Immature natural killer cell (primary cell): ENCODE measurements at regions not wholly inside any gene's neighbourhood (a gene's known extent, or its start where the extent isn't known, plus 50 kb on each side); places are given as distances from the start of the nearest gene placed in this dataset.
A peak's percentile ranks its signal among the peaks of the same experiment; 100 is the strongest.

Source experiments
- DNase-seq, 3 donors: peaks; one replicate each; pipeline ENCODE4 v3.0.0; 2022; ENCODE audit warnings: mixed read lengths in 1 of 3
- H3K27ac Mint-ChIP-seq, 6 donors: one replicate each; pipeline ENCODE4 v1.8.0; 2020; ENCODE audit warnings: mixed read lengths in 6 of 6, mild to moderate bottlenecking in 5 of 6, inconsistent platforms in 4 of 6, moderate library complexity in 3 of 6
- H3K27me3 Mint-ChIP-seq, 3 donors: one replicate each; pipeline ENCODE4 v1.8.0; 2020 to 2021; ENCODE audit warnings: low read depth in 3 of 3, mild to moderate bottlenecking in 3 of 3, mixed read lengths in 3 of 3, moderate library complexity in 3 of 3, inconsistent platforms in 1 of 3
- H3K36me3 Mint-ChIP-seq, 3 donors: one replicate each; pipeline ENCODE4 v1.8.0; 2020; ENCODE audit warnings: mixed read lengths in 3 of 3, inconsistent platforms in 2 of 3, mild to moderate bottlenecking in 2 of 3
- H3K4me1 Mint-ChIP-seq, 2 donors: one replicate each; pipeline ENCODE4 v1.8.0; 2020; ENCODE audit warnings: inconsistent platforms in 2 of 2, mild to moderate bottlenecking in 2 of 2, mixed read lengths in 2 of 2, moderate library complexity in 1 of 2
- H3K4me3 Mint-ChIP-seq, 5 donors: one replicate each; pipeline ENCODE4 v1.8.0; 2020; ENCODE audit warnings: mild to moderate bottlenecking in 5 of 5, mixed read lengths in 5 of 5, inconsistent platforms in 3 of 5, moderate library complexity in 3 of 5
- H3K9me3 Mint-ChIP-seq, 6 donors: one replicate each; pipeline ENCODE4 v1.8.0; 2020; ENCODE audit warnings: mild to moderate bottlenecking in 6 of 6, mixed read lengths in 6 of 6, inconsistent platforms in 4 of 6, moderate library complexity in 3 of 6

DNA sequence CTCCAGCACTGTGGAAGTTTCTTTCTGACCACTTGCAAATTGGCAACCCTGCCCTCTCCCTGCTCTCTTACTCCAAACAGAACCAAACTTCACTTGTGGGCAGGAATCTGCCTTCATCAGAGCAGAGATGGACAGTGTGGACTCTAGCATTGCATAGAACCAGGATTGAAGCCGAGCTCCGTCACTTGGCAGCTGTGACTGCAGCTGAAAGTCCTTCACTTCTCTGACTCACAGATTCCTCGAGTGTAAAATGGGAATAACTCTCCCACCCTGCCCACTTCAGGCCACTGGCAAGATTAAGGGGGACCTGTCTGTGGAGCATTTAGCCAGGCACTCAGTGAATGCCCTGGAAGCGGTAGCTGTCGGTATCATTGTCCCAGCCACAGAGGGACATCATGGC lies 75.7 kb upstream of the ZBTB40 start:
- Mint-ChIP-seq H3K36me3 (no peaks in the 10 kb centered on the region), H3K4me1 (no peaks in the 10 kb centered on the region)
- no peak for DNase-seq

DNA sequence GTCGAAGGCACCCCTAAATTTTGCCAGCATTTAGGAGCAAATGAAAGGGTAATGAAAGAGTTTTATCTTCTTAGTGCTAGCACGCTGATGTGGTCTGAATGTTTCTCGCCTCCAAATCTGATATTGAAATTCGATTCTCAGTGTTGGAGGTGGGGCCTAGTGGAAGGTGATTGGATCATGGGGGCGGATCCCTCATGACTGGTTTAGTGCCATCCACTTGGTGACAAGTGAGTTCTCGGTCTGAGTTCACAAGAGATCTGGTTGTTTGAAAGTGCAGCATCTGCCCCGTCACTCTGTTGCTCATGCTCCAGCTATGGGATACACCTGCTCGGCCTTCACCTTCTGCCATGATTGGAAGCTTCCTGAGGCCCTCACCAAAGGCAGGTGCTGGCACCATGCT lies 75.1 kb upstream of the ZBTB40 start:
- H3K4me1 Mint-ChIP-seq = no peaks in the 10 kb centered on the region
- no peak for DNase-seq
- H3K9me3 Mint-ChIP-seq = no peaks in the 10 kb centered on the region
- no peak overlapping the region for H3K4me3 Mint-ChIP-seq
- no peaks in the 10 kb centered on the region for H3K36me3 Mint-ChIP-seq
- H3K27ac Mint-ChIP-seq = no peak overlapping the region
- peaks cover 0 to 5% (median 2%) of the 10 kb centered on the region in 3 donors for H3K27me3 Mint-ChIP-seq

More for the DNA sequence above, 75.7 kb upstream of the ZBTB40 start:
- Mint-ChIP-seq H3K4me3 (no peak overlapping the region), H3K9me3 (no peaks in the 10 kb centered on the region), H3K27me3 (peaks cover 0 to 5% (median 5%) of the 10 kb centered on the region in 3 donors), H3K27ac (no peak overlapping the region)

- H3K9me3 Mint-ChIP-seq = no peaks in the 10 kb centered on the region
- H3K27me3 Mint-ChIP-seq = peaks cover 0 to 5% (median 2%) of the 10 kb centered on the region in 3 donors
- H3K27ac Mint-ChIP-seq = no peak overlapping the region
- no peak for DNase-seq
- H3K4me1 Mint-ChIP-seq = no peaks in the 10 kb centered on the region
- H3K4me3 Mint-ChIP-seq = no peak overlapping the region
- no peaks in the 10 kb centered on the region for H3K36me3 Mint-ChIP-seq
Observed at GRCh38 chr1:22376976-22377375, 74.7 kb upstream of the ZBTB40 start.

- H3K9me3 Mint-ChIP-seq = no peaks in the 10 kb centered on the region
- H3K36me3 Mint-ChIP-seq = no peaks in the 10 kb centered on the region
- H3K4me1 Mint-ChIP-seq = no peaks in the 10 kb centered on the region
- no peak overlapping the region for H3K27ac Mint-ChIP-seq
- H3K27me3 Mint-ChIP-seq = peaks cover 0 to 4% (median 2%) of the 10 kb centered on the region in 3 donors
- no peak for DNase-seq
- no peak overlapping the region for H3K4me3 Mint-ChIP-seq
Observed at GRCh38 chr1:22379566-22379965, 72.1 kb upstream of the ZBTB40 start.

GRCh38 chr1:22380024-22380785 lies 71.4 kb upstream of the ZBTB40 start:
- Mint-ChIP-seq H3K9me3 (no peaks in the 10 kb centered on the region), H3K4me1 (no peaks in the 10 kb centered on the region), H3K36me3 (no peaks in the 10 kb centered on the region), H3K27ac (no peak overlapping the region), H3K4me3 (no peak overlapping the region), H3K27me3 (peaks cover 0 to 4% (median 2%) of the 10 kb centered on the region in 3 donors)
- DNase-seq = no peak

DNA sequence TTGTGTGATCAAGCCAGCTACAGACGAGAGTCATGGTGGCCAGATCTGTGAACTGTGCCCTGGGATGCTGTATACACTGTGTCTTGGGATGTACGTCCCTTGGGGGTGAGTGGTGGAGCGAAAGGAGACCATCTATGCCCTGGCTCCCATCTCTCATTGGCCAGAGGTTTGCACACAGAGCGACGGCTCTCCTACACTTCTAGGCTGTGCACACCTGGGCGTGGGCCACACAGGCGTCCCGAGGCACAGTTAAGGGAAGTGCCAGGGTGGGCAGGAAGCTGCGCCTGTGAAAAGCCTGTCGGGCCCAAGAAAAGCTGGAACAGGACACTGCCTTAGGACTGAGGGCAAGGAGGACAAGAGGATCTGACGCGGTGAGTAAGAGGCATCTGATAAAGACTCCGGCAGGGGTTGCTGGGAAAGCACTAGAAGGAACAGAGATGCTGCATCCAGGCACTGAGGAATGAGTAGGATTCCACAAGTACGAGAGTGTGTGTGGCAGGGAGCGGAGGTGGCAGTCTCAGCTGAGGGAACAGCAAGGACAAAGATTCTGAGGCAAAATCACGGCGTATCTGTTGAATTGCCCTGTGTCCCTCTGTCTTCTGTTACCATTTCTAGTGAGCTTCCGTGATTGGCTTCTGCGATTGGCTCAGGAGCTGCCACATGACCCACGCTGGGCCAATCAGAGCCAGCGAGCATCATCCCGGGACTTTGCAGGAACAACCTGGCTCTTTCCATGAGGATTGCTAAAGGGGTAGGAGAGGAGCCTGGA lies 67.9 kb upstream of the ZBTB40 start:
- H3K4me1 Mint-ChIP-seq = no peaks in the 10 kb centered on the region
- no peak overlapping the region for H3K4me3 Mint-ChIP-seq
- DNase-seq = no peak
- H3K27ac Mint-ChIP-seq = no peak overlapping the region
- no peaks in the 10 kb centered on the region for H3K9me3 Mint-ChIP-seq
- H3K27me3 Mint-ChIP-seq = peaks cover 0 to 2% (median 2%) of the 10 kb centered on the region in 3 donors
- no peaks in the 10 kb centered on the region for H3K36me3 Mint-ChIP-seq

GRCh38 chr1:22385537-22385936 lies 66.1 kb upstream of the ZBTB40 start:
- H3K27ac Mint-ChIP-seq = no peak overlapping the region
- H3K4me1 Mint-ChIP-seq = no peaks in the 10 kb centered on the region
- no peak for DNase-seq
- H3K4me3 Mint-ChIP-seq = no peak overlapping the region
- no peaks in the 10 kb centered on the region for H3K36me3 Mint-ChIP-seq
- no peaks in the 10 kb centered on the region for H3K9me3 Mint-ChIP-seq
- H3K27me3 Mint-ChIP-seq = peaks cover 0 to 2% (median 2%) of the 10 kb centered on the region in 3 donors

DNA sequence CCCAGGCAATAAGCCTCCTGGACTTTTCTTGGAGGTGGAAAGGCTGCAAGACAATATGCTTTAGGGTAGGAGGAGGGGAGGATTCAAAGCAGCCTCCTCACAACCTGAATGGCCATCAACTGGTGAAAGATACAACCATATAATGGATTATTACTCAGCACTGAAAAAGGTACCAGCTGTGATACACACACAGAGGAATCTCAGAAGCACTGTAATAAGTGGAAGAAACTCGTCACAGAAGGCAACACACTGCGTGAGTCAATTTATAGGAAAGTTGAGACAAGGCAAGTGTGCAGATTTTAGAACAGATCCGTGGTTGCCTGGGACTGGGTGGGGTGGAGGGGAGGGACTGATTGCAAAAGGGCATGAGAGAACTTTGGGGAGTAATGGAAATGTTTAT lies 64.9 kb upstream of the ZBTB40 start:
- peaks cover 0 to 2% (median 2%) of the 10 kb centered on the region in 3 donors for H3K27me3 Mint-ChIP-seq
- no peak overlapping the region for H3K27ac Mint-ChIP-seq
- no peaks in the 10 kb centered on the region for H3K9me3 Mint-ChIP-seq
- no peaks in the 10 kb centered on the region for H3K4me1 Mint-ChIP-seq
- no peaks in the 10 kb centered on the region for H3K36me3 Mint-ChIP-seq
- H3K4me3 Mint-ChIP-seq = no peak overlapping the region
- DNase-seq = no peak

GRCh38 chr1:22387919-22388580 lies 63.6 kb upstream of the ZBTB40 start:
- H3K27ac Mint-ChIP-seq = no peak overlapping the region
- H3K36me3 Mint-ChIP-seq = no peaks in the 10 kb centered on the region
- H3K9me3 Mint-ChIP-seq = no peaks in the 10 kb centered on the region
- H3K4me1 Mint-ChIP-seq = no peaks in the 10 kb centered on the region
- DNase-seq = no peak
- peaks cover 0 to 3% (median 2%) of the 10 kb centered on the region in 3 donors for H3K27me3 Mint-ChIP-seq
- H3K4me3 Mint-ChIP-seq = no peak overlapping the region

DNA sequence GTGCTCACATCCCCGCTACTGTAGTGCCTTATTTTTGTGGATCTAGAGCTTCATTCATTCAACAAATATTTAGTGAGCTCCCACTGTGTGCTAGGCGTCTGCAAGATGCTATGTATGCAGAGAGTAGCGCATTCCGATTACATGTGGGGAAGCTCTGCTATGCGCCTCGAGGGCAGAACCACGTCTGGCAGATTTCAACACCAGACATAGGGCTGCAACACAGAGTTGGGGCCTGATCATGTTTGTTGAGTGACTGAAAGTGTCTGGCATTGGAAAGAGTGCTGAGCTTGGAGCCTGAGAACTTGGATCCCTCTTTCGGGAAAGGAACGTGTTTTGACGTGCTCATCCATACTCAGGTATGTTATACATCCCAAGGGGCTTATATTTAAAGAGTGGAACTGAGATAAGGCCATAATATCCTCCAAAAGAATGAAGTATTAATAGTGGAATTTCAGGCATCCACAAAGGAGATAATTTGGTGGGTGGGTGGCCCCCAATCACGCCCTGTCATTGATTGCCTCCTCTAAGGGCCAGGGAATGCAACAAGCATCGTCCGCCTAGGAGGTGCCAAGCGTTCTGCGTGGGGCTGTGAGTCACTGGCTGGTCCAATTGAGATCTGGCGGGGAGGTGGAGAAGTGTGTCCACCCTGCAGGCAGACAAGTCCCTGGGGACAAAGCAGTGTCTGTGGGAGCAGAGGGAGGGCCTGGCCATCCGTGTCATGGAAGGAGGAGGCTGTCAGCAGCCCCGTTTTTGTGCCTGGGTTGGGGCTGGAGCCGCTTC lies 62.8 kb upstream of the ZBTB40 start:
- Mint-ChIP-seq H3K27me3 (peaks cover 0 to 2% (median 1%) of the 10 kb centered on the region in 3 donors), H3K9me3 (no peaks in the 10 kb centered on the region), H3K27ac (no peak overlapping the region)

DNA sequence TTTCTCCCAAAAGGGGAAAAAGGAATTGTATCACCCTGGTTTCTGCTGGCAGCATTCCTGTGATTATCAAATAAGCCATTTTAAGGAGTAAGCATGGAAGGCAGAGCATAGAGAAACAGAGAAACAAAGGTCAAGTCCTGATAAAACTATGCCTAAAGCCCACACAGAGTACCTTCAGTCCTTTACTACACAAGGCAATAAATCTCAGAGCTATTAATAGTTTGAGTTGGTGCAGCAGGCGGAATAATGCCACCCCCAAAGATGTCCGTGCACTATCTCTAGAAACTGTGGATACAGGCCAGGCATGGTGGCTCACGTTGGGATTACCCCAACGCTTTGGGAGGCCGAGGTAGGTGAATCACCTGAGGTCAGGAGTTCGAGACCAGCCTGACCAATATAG lies 58.1 kb upstream of the ZBTB40 start:
- no peaks in the 10 kb centered on the region for H3K9me3 Mint-ChIP-seq
- H3K4me1 Mint-ChIP-seq = peaks cover 6 to 7% of the 10 kb centered on the region in 2 donors
- H3K27me3 Mint-ChIP-seq = peaks cover 2 to 14% (median 7%) of the 10 kb centered on the region in 3 donors
- H3K4me3 Mint-ChIP-seq = no peak overlapping the region
- H3K36me3 Mint-ChIP-seq = no peaks in the 10 kb centered on the region
- H3K27ac Mint-ChIP-seq = no peak overlapping the region
- DNase-seq = no peak

More for the DNA sequence above, 62.8 kb upstream of the ZBTB40 start:
- no peak for DNase-seq
- Mint-ChIP-seq H3K36me3 (no peaks in the 10 kb centered on the region), H3K4me1 (no peaks in the 10 kb centered on the region), H3K4me3 (no peak overlapping the region)

DNA sequence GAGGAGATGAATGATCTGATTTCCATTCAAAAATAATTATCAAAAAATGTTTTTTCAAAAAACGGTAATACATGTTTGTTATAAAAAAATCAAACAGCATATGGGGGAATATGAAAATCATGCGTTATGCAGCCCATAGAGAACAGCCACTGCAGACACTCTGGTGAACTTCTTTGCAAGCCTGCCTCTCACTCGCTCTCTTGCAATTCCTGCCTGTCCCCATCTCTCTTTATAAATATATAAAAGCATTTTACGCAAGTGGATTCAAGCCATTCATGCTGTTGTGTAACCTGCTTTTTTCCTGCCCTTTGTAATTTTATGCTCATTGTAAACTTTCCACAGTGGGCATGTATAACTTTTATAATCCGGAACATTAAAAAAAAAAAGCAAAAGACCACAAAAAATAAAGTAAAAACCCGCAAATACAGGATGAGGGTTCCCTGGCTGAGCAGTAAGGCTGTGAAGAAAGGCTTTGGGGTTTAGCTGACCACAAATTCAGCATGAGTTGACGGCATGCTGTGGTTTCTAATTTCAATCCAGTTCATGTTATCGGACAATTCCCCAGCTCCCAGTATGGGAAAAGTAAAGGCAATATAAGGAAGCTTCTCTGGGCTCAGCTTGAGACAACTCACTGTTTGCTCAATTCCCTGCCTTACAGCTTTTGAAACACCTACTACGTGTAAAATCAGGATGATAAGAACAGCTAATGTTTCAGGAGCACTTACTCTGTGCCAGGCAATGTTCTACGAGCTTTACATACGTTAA lies 52.8 kb upstream of the ZBTB40 start:
- H3K9me3 Mint-ChIP-seq = peaks cover 0 to 1% (median 0%) of the 10 kb centered on the region in 6 donors
- H3K27ac Mint-ChIP-seq = no peak overlapping the region

More for the DNA sequence above, 52.8 kb upstream of the ZBTB40 start:
- DNase-seq = peak; percentile 11 to 19 (median 19)
- peaks cover 15% of the 10 kb centered on the region in 2 donors for H3K4me1 Mint-ChIP-seq
- no peaks in the 10 kb centered on the region for H3K36me3 Mint-ChIP-seq
- H3K4me3 Mint-ChIP-seq = peak overlapping the region in 1 of 5 donors; percentile 31
- peaks cover 7 to 15% (median 15%) of the 10 kb centered on the region in 3 donors for H3K27me3 Mint-ChIP-seq
